A673 (cell line): ENCODE measurements at regions not wholly inside any gene's neighbourhood (a gene's known extent, or its start where the extent isn't known, plus 50 kb on each side); places are given as distances from the start of the nearest gene placed in this dataset.

ENCODE experiments used
- BruUV-seq: library from RNA; stranded (reverse); fragments of 400-500 nt; replicated peaks from 2 replicates; lab custom pipeline; 2021; lab: Mats Ljungman, UMichigan
- CTCF ChIA-PET: fragments of 300-600 bp; sonication (Branson Sonifier 250); formaldehyde crosslinking; loops from one replicate; lab custom pipeline; 2022; ENCODE audit warnings: antibody characterized with exemption; lab: Charles Lee
- POLR2A ChIA-PET: fragments of 300-600 bp; sonication (Branson Sonifier 250); formaldehyde crosslinking; loops from one replicate; lab custom pipeline; 2022; ENCODE audit warnings: antibody characterized with exemption; ENCODE audit not compliant: low non-redundant PET; lab: Charles Lee
- DNase-seq: peaks from one replicate; pipeline ENCODE4 v3.0.0-alpha.2; 2015; ENCODE audit warnings: low spot score
- H3K27ac ChIP-seq: fragments of 200-600 bp; sonication (generic); 2 replicates; pipeline ENCODE4 v1.5.1; 2016; ENCODE audit warnings: mixed run types, low read depth, mild to moderate bottlenecking, mixed read lengths, antibody characterized with exemption, low read length; ENCODE audit not compliant: poor library complexity, severe bottlenecking
- H3K27me3 ChIP-seq: fragments of 200-600 bp; sonication (generic); replicated peaks from 2 replicates; pipeline ENCODE4 v1.6.1; 2017; ENCODE audit warnings: mixed run types, low read depth, mild to moderate bottlenecking, mixed read lengths, antibody characterized with exemption, low read length; ENCODE audit not compliant: insufficient read depth, poor library complexity
- H3K36me3 ChIP-seq: fragments of 200-600 bp; sonication (generic); 2 replicates; pipeline ENCODE4 v1.6.1; 2016; ENCODE audit warnings: mixed run types, mild to moderate bottlenecking, mixed read lengths, antibody characterized with exemption, low read length; ENCODE audit not compliant: insufficient read depth, poor library complexity, severe bottlenecking
- H3K4me1 ChIP-seq: fragments of 200-600 bp; sonication (generic); 2 replicates; pipeline ENCODE4 v1.6.1; 2017; ENCODE audit warnings: mixed run types, mild to moderate bottlenecking, mixed read lengths, antibody characterized with exemption, low read length; ENCODE audit not compliant: insufficient read depth, poor library complexity, severe bottlenecking
- H3K4me3 ChIP-seq: fragments of 200-600 bp; sonication (generic); 2 replicates; pipeline ENCODE4 v1.5.1; 2016; ENCODE audit warnings: low read depth, mixed run types, mild to moderate bottlenecking, mixed read lengths, low read length; ENCODE audit not compliant: poor library complexity, severe bottlenecking
- H3K9me3 ChIP-seq: fragments of 200-600 bp; sonication (generic); 2 replicates; pipeline ENCODE4 v1.6.1; 2016; ENCODE audit warnings: mixed run types, low read depth, mild to moderate bottlenecking, mixed read lengths, antibody characterized with exemption, low read length; ENCODE audit not compliant: poor library complexity, severe bottlenecking
- CTCF ChIP-seq: fragments of 300-800, 200-600 bp; sonication (generic); conservative IDR thresholded peaks from 2 replicates; pipeline ENCODE4 v1.5.1; 2017; ENCODE audit warnings: low read depth, mild to moderate bottlenecking, antibody characterized with exemption, low read length, moderate library complexity, mixed read lengths
- EZH2 ChIP-seq: fragments of 200-600 bp; sonication (generic); IDR thresholded peaks from 2 replicates; pipeline ENCODE4 v1.6.1; 2017; ENCODE audit warnings: borderline replicate concordance, low read depth, mild to moderate bottlenecking, mixed read lengths, antibody characterized with exemption, low read length; ENCODE audit not compliant: poor library complexity, severe bottlenecking
- intact Hi-C: fragments of 100-400 bp; cut with micrococcal nuclease; formaldehyde crosslinking; loops from one replicate; pipeline ENCODE4 v1.10.0; 2022; ENCODE audit not compliant: unreplicated experiment

DNA sequence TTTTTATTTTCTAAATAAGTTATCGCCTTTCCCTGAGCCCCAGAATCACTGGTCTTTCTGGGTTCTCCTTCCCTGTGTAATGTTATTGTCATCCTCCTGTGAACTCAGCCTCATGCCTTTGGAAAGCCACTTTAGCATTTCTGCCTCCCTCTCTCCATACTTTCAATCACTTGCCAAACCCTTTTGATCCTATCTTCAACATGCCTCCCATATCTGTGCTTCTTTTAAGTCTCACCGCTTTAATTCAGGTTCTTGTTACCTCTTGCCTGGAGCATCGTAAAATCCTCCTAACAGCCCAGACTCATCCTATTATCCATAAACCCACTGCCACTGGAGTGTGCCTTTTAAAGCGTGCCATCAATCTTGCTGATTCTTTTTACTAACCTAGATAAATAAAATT is 321.8 kb downstream of the BMP4 start:
- ChIA-PET POLR2A (no interaction called here), CTCF (no interaction called here)
- Histone ChIP-seq H3K27ac (no peak overlapping the region), H3K27me3 (peaks cover 12% of the 10 kb centered on the region), H3K4me1 (peaks cover 8% of the 10 kb centered on the region), H3K4me3 (no peak overlapping the region), H3K36me3 (no peaks in the 10 kb centered on the region), H3K9me3 (no peaks in the 10 kb centered on the region)
- intact Hi-C loops, result no loop called here
- DNase-seq, result no peak
- TF ChIP-seq EZH2 (no peak), CTCF (no peak)
- no TSS peak for BruUV-seq

DNA sequence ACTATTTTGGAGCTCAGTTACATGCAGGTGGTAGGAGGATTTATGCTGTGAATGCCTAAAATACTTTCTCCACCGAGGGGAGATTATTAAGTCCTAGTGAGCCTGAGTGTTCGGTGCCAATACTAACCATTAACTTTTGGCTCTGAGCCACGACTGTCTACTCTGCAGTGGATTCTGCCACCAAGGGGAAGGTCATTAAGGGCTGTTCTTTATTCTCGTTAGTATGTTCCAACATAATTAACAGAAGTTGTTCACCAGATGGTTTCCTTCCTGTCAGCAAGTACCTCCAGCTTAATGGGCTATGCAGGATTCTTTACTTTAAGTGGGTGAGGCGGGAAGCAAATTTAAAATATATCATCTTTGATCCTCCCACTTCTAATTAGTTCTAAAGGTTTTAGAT is 326.3 kb downstream of the BMP4 start:
- H3K27me3 ChIP-seq, result peaks cover 34% of the 10 kb centered on the region
- BruUV-seq, result no TSS peak
- DNase-seq, result peak; percentile 72
- peaks cover 8% of the 10 kb centered on the region for H3K4me1 ChIP-seq
- TF ChIP-seq CTCF (no peak), EZH2 (no peak)
- H3K4me3 ChIP-seq, result no peak overlapping the region
- intact Hi-C loops, result no loop called here
- POLR2A ChIA-PET, result no interaction called here
- no peaks in the 10 kb centered on the region for H3K9me3 ChIP-seq
- H3K27ac ChIP-seq, result no peak overlapping the region
- CTCF ChIA-PET, result no interaction called here
- H3K36me3 ChIP-seq, result no peaks in the 10 kb centered on the region

GRCh38 chr14:53628732-53629430 is 327.7 kb downstream of the BMP4 start:
- BruUV-seq, result no TSS peak
- Histone ChIP-seq H3K4me3 (no peak overlapping the region), H3K36me3 (no peaks in the 10 kb centered on the region), H3K27me3 (peaks cover 42% of the 10 kb centered on the region), H3K4me1 (peaks cover 8% of the 10 kb centered on the region), H3K27ac (no peak overlapping the region), H3K9me3 (no peaks in the 10 kb centered on the region)
- DNase-seq, result no peak
- CTCF ChIA-PET, result no interaction called here
- TF ChIP-seq EZH2 (no peak), CTCF (no peak)
- intact Hi-C loops, result no loop called here
- POLR2A ChIA-PET, result no interaction called here
